Renal cortical epithelial cell (primary cell): ENCODE measurements at regions not wholly inside any gene's neighbourhood (a gene's known extent, or its start where the extent isn't known, plus 50 kb on each side); places are given as distances from the start of the nearest gene placed in this dataset.
"Not testable (repeated sequence)": the region's sequence is repeated elsewhere in the genome, so short reads cannot be mapped to it uniquely, and the experiment has no call there.

Source experiments
- DNase-seq: peaks from one replicate; pipeline ENCODE4 v3.0.0-alpha.2; 2011; ENCODE audit warnings: low read depth

GRCh38 chr5:61215996-61216395 lies 53.7 kb upstream of the SMIM15 start:
- no peak for DNase-seq

- no peak for DNase-seq
Measured at GRCh38 chr5:61216741-61217140, 54.5 kb upstream of the SMIM15 start.

GRCh38 chr5:61217214-61217613 lies 54.9 kb upstream of the SMIM15 start:
- no peak for DNase-seq

- no peak for DNase-seq
Measured at GRCh38 chr5:61228229-61228628, 66.0 kb upstream of the SMIM15 start.

GRCh38 chr5:61228691-61229280 lies 66.5 kb upstream of the SMIM15 start:
- peak; percentile 81 for DNase-seq

- no peak for DNase-seq
Measured at GRCh38 chr5:61229416-61229815, 67.1 kb upstream of the SMIM15 start.

GRCh38 chr5:61230492-61230891 lies 68.2 kb upstream of the SMIM15 start:
- no peak for DNase-seq

- no peak for DNase-seq
Measured at GRCh38 chr5:61231813-61232212, 69.5 kb upstream of the SMIM15 start.

GRCh38 chr5:61232490-61233050 lies 70.3 kb upstream of the SMIM15 start:
- no peak for DNase-seq

- DNase-seq = no peak
Measured at GRCh38 chr5:61234019-61234418, 71.8 kb upstream of the SMIM15 start.

- not testable (repeated sequence) for DNase-seq
Measured at GRCh38 chr5:61236715-61237114, 74.4 kb upstream of the SMIM15 start.

- peak; percentile 55 for DNase-seq
Measured at GRCh38 chr5:61245486-61245885, 83.2 kb upstream of the SMIM15 start.

GRCh38 chr5:61245936-61246335 lies 83.7 kb upstream of the SMIM15 start:
- DNase-seq = no peak

- DNase-seq = no peak
Measured at GRCh38 chr5:61246768-61247307, 84.6 kb upstream of the SMIM15 start.

- DNase-seq = no peak
Measured at GRCh38 chr5:61251874-61252642, 80.0 kb upstream of the ZSWIM6 start.

- no peak for DNase-seq
Measured at GRCh38 chr5:61252643-61252925, 79.5 kb upstream of the ZSWIM6 start.

GRCh38 chr5:61253547-61253946 lies 78.5 kb upstream of the ZSWIM6 start:
- no peak for DNase-seq

GRCh38 chr5:61254969-61255555 lies 77.0 kb upstream of the ZSWIM6 start:
- peak; percentile 52 for DNase-seq

- peak; percentile 34 for DNase-seq
Measured at GRCh38 chr5:61256474-61256873, 75.6 kb upstream of the ZSWIM6 start.

- no peak for DNase-seq
Measured at GRCh38 chr5:61257421-61257820, 74.6 kb upstream of the ZSWIM6 start.

GRCh38 chr5:61261136-61261535 lies 70.9 kb upstream of the ZSWIM6 start:
- no peak for DNase-seq

GRCh38 chr5:61262080-61262479 lies 70.0 kb upstream of the ZSWIM6 start:
- DNase-seq = no peak

- no peak for DNase-seq
Measured at GRCh38 chr5:61263072-61263471, 69.0 kb upstream of the ZSWIM6 start.
